GM23338 (cell line): ENCODE measurements at regions not wholly inside any gene's neighbourhood (a gene's known extent, or its start where the extent isn't known, plus 50 kb on each side); places are given as distances from the start of the nearest gene placed in this dataset.

Source experiments
- ATAC-seq: fragments of 200-7000 bp; cut with Tn5 transposase; 3 replicates; pipeline ENCODE4 v1.9.1; 2020
- DNase-seq: peaks from one replicate; pipeline ENCODE4 v3.0.0-alpha.2; 2015; ENCODE audit warnings: low spot score
- H2AFZ ChIP-seq: fragments of 200-600 bp; sonication (generic); 2 replicates; pipeline ENCODE4 v1.8.0; 2016; ENCODE audit warnings: antibody characterized with exemption, mild to moderate bottlenecking, moderate library complexity
- H3F3A ChIP-seq: fragments of 200-600 bp; sonication (generic); replicated peaks from 2 replicates; pipeline ENCODE4 v1.8.0; 2017; ENCODE audit warnings: antibody characterized with exemption, mixed run types, low read depth
- H3K27ac ChIP-seq: fragments of 200-600 bp; sonication (generic); 2 replicates; pipeline ENCODE4 v1.6.1; 2016; ENCODE audit warnings: low read depth
- H3K27me3 ChIP-seq: fragments of 200-600 bp; sonication (generic); 2 replicates; pipeline ENCODE4 v1.8.0; 2016; ENCODE audit warnings: mild to moderate bottlenecking, mixed run types, moderate library complexity; ENCODE audit not compliant: insufficient read depth
- H3K36me3 ChIP-seq: fragments of 200-600 bp; sonication (generic); 2 replicates; pipeline ENCODE4 v1.8.0; 2016; ENCODE audit warnings: mild to moderate bottlenecking; ENCODE audit not compliant: insufficient read depth
- H3K4me1 ChIP-seq: fragments of 200-600 bp; sonication (generic); 2 replicates; pipeline ENCODE4 v1.8.0; 2016; ENCODE audit warnings: mild to moderate bottlenecking, moderate library complexity; ENCODE audit not compliant: insufficient read depth
- H3K4me2 ChIP-seq: fragments of 200-600 bp; sonication (generic); 2 replicates; pipeline ENCODE4 v1.7.1; 2017; ENCODE audit warnings: mixed run types
- H3K4me3 ChIP-seq: fragments of 200-600 bp; sonication (generic); 2 replicates; pipeline ENCODE4 v1.6.1; 2016; ENCODE audit warnings: mixed run types
- H3K79me2 ChIP-seq: fragments of 200-600 bp; sonication (generic); replicated peaks from 2 replicates; pipeline ENCODE4 v1.8.0; 2017; ENCODE audit warnings: mild to moderate bottlenecking; ENCODE audit not compliant: insufficient read depth
- H3K9me2 ChIP-seq: fragments of 200-600 bp; sonication (generic); 2 replicates; pipeline ENCODE4 v1.8.0; 2017; ENCODE audit not compliant: insufficient read depth
- H4K20me1 ChIP-seq: fragments of 200-600 bp; sonication (generic); replicated peaks from 2 replicates; pipeline ENCODE4 v1.8.0; 2017; ENCODE audit warnings: mild to moderate bottlenecking; ENCODE audit not compliant: insufficient read depth
- H3K27ac Mint-ChIP-seq: 2 replicates; pipeline ENCODE4 v1.8.0; 2020; ENCODE audit warnings: inconsistent platforms, mild to moderate bottlenecking, moderate library complexity, mixed read lengths
- H3K27me3 Mint-ChIP-seq: 3 replicates; pipeline ENCODE4 v1.8.0; 2022; ENCODE audit warnings: low read depth, mild to moderate bottlenecking, moderate library complexity, mixed read lengths, inconsistent platforms; ENCODE audit not compliant: insufficient read depth, poor library complexity
- H3K36me3 Mint-ChIP-seq: 3 replicates; pipeline ENCODE4 v1.8.0; 2021; ENCODE audit warnings: low read depth, mild to moderate bottlenecking, inconsistent platforms, moderate library complexity, mixed read lengths
- H3K4me1 Mint-ChIP-seq: 3 replicates; pipeline ENCODE4 v1.8.0; 2020; ENCODE audit warnings: mild to moderate bottlenecking, inconsistent platforms, mixed read lengths
- H3K4me3 Mint-ChIP-seq: 3 replicates; pipeline ENCODE4 v1.8.0; 2021; ENCODE audit warnings: moderate library complexity, mild to moderate bottlenecking, inconsistent platforms, mixed read lengths
- H3K9me3 Mint-ChIP-seq: 3 replicates; pipeline ENCODE4 v1.8.0; 2020; ENCODE audit warnings: moderate library complexity, mild to moderate bottlenecking, inconsistent platforms, mixed read lengths
- CREB1 ChIP-seq: fragments of 250-450 bp; sonication (Bioruptor Pico); IDR thresholded peaks from 2 replicates; pipeline ENCODE4 v1.5.0; 2020; ENCODE audit warnings: low read depth, mild to moderate bottlenecking, moderate library complexity
- CTCF ChIP-seq, 2 experiments: fragments of 200-600 bp in 1 of 2; sonication (generic) in 1 of 2; conservative IDR thresholded peaks; 2 replicates each; pipeline versions ENCODE4 v1.5.1 to v1.6.1; 2016 to 2017; ENCODE audit warnings: antibody characterized with exemption in 2 of 2, low read depth in 2 of 2, mild to moderate bottlenecking in 2 of 2, moderate library complexity in 1 of 2
- ETS1 ChIP-seq: IDR thresholded peaks from 2 replicates; pipeline ENCODE4 v1.6.1; 2016; ENCODE audit warnings: antibody characterized with exemption
- EZH2 ChIP-seq: fragments of 200-600 bp; sonication (generic); IDR thresholded peaks from one replicate; pipeline ENCODE4 v1.8.0; 2017; ENCODE audit warnings: antibody characterized with exemption, mild to moderate bottlenecking, low read depth; ENCODE audit not compliant: unreplicated experiment
- EZH2phosphoT487 ChIP-seq: fragments of 200-600 bp; sonication (generic); IDR thresholded peaks from one replicate; pipeline ENCODE4 v1.8.1; 2018; ENCODE audit warnings: antibody characterized with exemption; ENCODE audit not compliant: unreplicated experiment
- JUNB ChIP-seq: IDR thresholded peaks from one replicate; pipeline ENCODE4 v1.6.1; 2016; ENCODE audit warnings: antibody characterized with exemption; ENCODE audit not compliant: unreplicated experiment
- NANOG ChIP-seq: IDR thresholded peaks from 2 replicates; pipeline ENCODE4 v1.6.1; 2016; ENCODE audit warnings: antibody characterized with exemption, borderline replicate concordance
- POLR2AphosphoS5 ChIP-seq: IDR thresholded peaks from 2 replicates; pipeline ENCODE4 v1.6.1; 2016; ENCODE audit warnings: antibody characterized with exemption, low read depth
- REST ChIP-seq: IDR thresholded peaks from one replicate; pipeline ENCODE4 v1.6.1; 2018; ENCODE audit warnings: antibody characterized with exemption; ENCODE audit not compliant: unreplicated experiment
- STAT1 ChIP-seq: IDR thresholded peaks from one replicate; pipeline ENCODE4 v1.6.1; 2016; ENCODE audit warnings: antibody characterized with exemption; ENCODE audit not compliant: unreplicated experiment
- ZNF114 ChIP-seq: fragments of 250-450 bp; sonication (Bioruptor Pico); IDR thresholded peaks from 2 replicates; pipeline ENCODE4 v1.5.0; 2020; ENCODE audit warnings: mild to moderate bottlenecking, moderate library complexity
- ZNF331 ChIP-seq: fragments of 250-450 bp; sonication (Bioruptor Pico); IDR thresholded peaks from 2 replicates; pipeline ENCODE4 v1.5.0; 2020; ENCODE audit warnings: low read depth, mild to moderate bottlenecking, moderate library complexity
- ZNF462 ChIP-seq: fragments of 250-450 bp; sonication (Bioruptor Pico); IDR thresholded peaks from 2 replicates; pipeline ENCODE4 v1.5.0; 2020; ENCODE audit warnings: mild to moderate bottlenecking, moderate library complexity

GRCh38 chr4:117768610-117769009 is 265.7 kb upstream of the NDST3 start:
- TF ChIP-seq CREB1 (CRISPR knock-in tag) = no peak
- no peak for TF ChIP-seq ZNF462
- TF ChIP-seq STAT1 = no peak
- no peak for TF ChIP-seq REST
- no peak for TF ChIP-seq ZNF114 (CRISPR knock-in tag)
- TF ChIP-seq NANOG = no peak
- no peak for TF ChIP-seq CTCF (conservative IDR thresholded peaks at IDR 0.05; ENCODE audit: low read depth in 2 of 2)
- TF ChIP-seq EZH2 = no peak
- no peak for TF ChIP-seq ETS1
- no peak for TF ChIP-seq POLR2AphosphoS5
- TF ChIP-seq EZH2phosphoT487 = no peak
- no peak for TF ChIP-seq ZNF331 (CRISPR knock-in tag)
- TF ChIP-seq JUNB = no peak
- ATAC-seq (no peak), DNase-seq (no peak)
- Mint-ChIP-seq H3K36me3 (no peaks in the 10 kb centered on the region), H3K9me3 (no peaks in the 10 kb centered on the region), H3K27me3 (peaks cover 2% of the 10 kb centered on the region), H3K4me3 (no peak overlapping the region), H3K4me1 (0 out of 3 replicates have a peak, but pooled peaks cover 2% of the 10 kb centered on the region), H3K27ac (no peak overlapping the region)
- no peaks in the 10 kb centered on the region for H3K36me3 ChIP-seq
- no peaks in the 10 kb centered on the region for H3F3A ChIP-seq
- no peaks in the 10 kb centered on the region; the same call in 1 of the 2 replicates for H3K9me2 ChIP-seq
- H4K20me1 ChIP-seq = no peaks in the 10 kb centered on the region
- no peaks in the 10 kb centered on the region for H3K27me3 ChIP-seq
- H2AFZ ChIP-seq = no peak overlapping the region
- H3K4me1 ChIP-seq = no peaks in the 10 kb centered on the region
- H3K4me2 ChIP-seq = no peak overlapping the region
- no peaks in the 10 kb centered on the region for H3K79me2 ChIP-seq
- H3K27ac ChIP-seq = no peak overlapping the region
- H3K4me3 ChIP-seq = no peak overlapping the region
